Hepatocyte (in vitro differentiated cells): ENCODE measurements at regions not wholly inside any gene's neighbourhood (a gene's known extent, or its start where the extent isn't known, plus 50 kb on each side); places are given as distances from the start of the nearest gene placed in this dataset.

Experiments used
- EZH2 ChIP-seq: fragments of 200-600 bp; sonication (generic); IDR thresholded peaks from 2 replicates; pipeline ENCODE4 v1.6.1; 2016; ENCODE audit warnings: antibody characterized with exemption, mild to moderate bottlenecking, borderline replicate concordance
- EZH2phosphoT487 ChIP-seq: fragments of 200-600 bp; sonication (generic); IDR thresholded peaks from one replicate; pipeline ENCODE4 v1.6.1; 2018; ENCODE audit warnings: antibody characterized with exemption, mild to moderate bottlenecking, low read depth, moderate library complexity; ENCODE audit not compliant: unreplicated experiment, severe bottlenecking
- TF ChIP-seq, protein P1 (sequence below): fragments of 200-600 bp; sonication (generic); IDR thresholded peaks from 2 replicates; pipeline ENCODE4 v1.5.1; 2016; ENCODE audit warnings: antibody characterized with exemption, mild to moderate bottlenecking; ENCODE audit not compliant: poor library complexity

GRCh38 chr4:156169861-156170260 is 216.2 kb upstream of the CTSO start:
- TF ChIP-seq, protein P1, sequence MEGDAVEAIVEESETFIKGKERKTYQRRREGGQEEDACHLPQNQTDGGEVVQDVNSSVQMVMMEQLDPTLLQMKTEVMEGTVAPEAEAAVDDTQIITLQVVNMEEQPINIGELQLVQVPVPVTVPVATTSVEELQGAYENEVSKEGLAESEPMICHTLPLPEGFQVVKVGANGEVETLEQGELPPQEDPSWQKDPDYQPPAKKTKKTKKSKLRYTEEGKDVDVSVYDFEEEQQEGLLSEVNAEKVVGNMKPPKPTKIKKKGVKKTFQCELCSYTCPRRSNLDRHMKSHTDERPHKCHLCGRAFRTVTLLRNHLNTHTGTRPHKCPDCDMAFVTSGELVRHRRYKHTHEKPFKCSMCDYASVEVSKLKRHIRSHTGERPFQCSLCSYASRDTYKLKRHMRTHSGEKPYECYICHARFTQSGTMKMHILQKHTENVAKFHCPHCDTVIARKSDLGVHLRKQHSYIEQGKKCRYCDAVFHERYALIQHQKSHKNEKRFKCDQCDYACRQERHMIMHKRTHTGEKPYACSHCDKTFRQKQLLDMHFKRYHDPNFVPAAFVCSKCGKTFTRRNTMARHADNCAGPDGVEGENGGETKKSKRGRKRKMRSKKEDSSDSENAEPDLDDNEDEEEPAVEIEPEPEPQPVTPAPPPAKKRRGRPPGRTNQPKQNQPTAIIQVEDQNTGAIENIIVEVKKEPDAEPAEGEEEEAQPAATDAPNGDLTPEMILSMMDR = no peak
- TF ChIP-seq EZH2 (no peak), EZH2phosphoT487 (no peak)
